ENCODE measurements at regions not wholly inside any gene's neighbourhood (a gene's known extent, or its start where the extent isn't known, plus 50 kb on each side); places are given as distances from the start of the nearest gene placed in this dataset.
"Not testable (repeated sequence)": the region's sequence is repeated elsewhere in the genome, so short reads cannot be mapped to it uniquely, and the experiment has no call there.

DNA sequence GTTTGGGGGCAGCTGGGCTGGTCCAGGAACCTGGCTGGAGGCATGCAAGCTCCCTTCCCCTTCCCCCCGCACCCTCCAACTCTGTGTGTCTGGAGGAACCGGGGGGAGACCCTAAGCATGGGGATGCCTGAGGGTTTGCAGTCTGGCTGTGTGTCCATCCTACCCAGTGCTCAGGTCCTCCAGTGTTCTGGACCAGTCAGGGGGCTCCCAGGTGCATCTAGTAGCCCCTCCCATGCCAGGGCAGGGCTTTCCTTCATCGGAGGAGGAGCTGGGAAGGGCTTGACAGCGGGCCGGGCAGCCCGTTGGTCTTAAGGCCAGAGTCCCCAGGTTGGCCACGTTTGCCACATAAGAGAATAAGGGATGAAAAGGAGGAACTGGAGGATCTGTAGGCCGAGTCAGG is 62.6 kb upstream of the IGFBPL1 start:
- WGBS (ENCODE audit: insufficient coverage): 73% methylated on average over 4 of the region's 8 CpGs
- H3K9me3 Mint-ChIP-seq: peaks cover 0 to 15% (median 3%) of the 10 kb centered on the region in 7 donors
- H3K27ac Mint-ChIP-seq: peak overlapping the region in 1 of 7 donors; percentile 61

GRCh38 chr9:38486056-38486615 is 61.9 kb upstream of the IGFBPL1 start:
- DNase-seq: no peak
- Histone ChIP-seq H3K4me3 (replicated peaks in 1 of 3; ENCODE audit: low read depth in 2 of 3, low read length in 3 of 3) (no peak overlapping the region), H3K4me1 (ENCODE audit: control insufficient read depth in 1 of 2, insufficient read depth in 2 of 2, low read length in 2 of 2) (no peaks in the 10 kb centered on the region), H3K36me3 (replicated peaks in 1 of 2; ENCODE audit: control insufficient read depth in 1 of 2, insufficient read depth in 2 of 2, low read length in 2 of 2) (no peaks in the 10 kb centered on the region), H3K27me3 (ENCODE audit: control insufficient read depth in 2 of 2, insufficient read depth in 2 of 2, low read length in 2 of 2) (peaks cover 0 to 2% of the 10 kb centered on the region in 2 donors), H3K9ac (ENCODE audit: insufficient read depth, low read length, poor library complexity, severe bottlenecking) (no peak overlapping the region), H3K4me2 (replicated peaks; ENCODE audit: extremely low read depth, low read length, poor library complexity, severe bottlenecking) (no peak overlapping the region), H2AFZ (ENCODE audit: insufficient read depth, low read depth, low read length, poor library complexity, severe bottlenecking) (no peak overlapping the region), H4K20me1 (ENCODE audit: insufficient read depth, low read length) (no peaks in the 10 kb centered on the region), H3K79me2 (ENCODE audit: insufficient read depth, low read length) (no peaks in the 10 kb centered on the region), H3K27ac (ENCODE audit: low read depth in 1 of 2, low read length in 2 of 2) (no peak overlapping the region), H3K9me3 (replicated peaks in 1 of 2; ENCODE audit: control insufficient read depth in 1 of 2, insufficient read depth in 1 of 2, low read length in 2 of 2) (peaks cover 0 to 10% of the 10 kb centered on the region in 2 donors)
- intact Hi-C loops (cut with micrococcal nuclease): no loop called here
- no peak overlapping the region for H3K4me3 Mint-ChIP-seq
- H3K36me3 Mint-ChIP-seq: no peaks in the 10 kb centered on the region
- peaks cover 0 to 13% (median 3%) of the 10 kb centered on the region in 7 donors for H3K9me3 Mint-ChIP-seq
- H3K27ac Mint-ChIP-seq: no peak overlapping the region
- 85% methylated on average over 4 of the region's 6 CpGs for WGBS (ENCODE audit: insufficient coverage)
- H3K4me1 Mint-ChIP-seq: no peaks in the 10 kb centered on the region
- peaks cover 13 to 45% (median 15%) of the 10 kb centered on the region in 3 donors for H3K27me3 Mint-ChIP-seq (ENCODE audit: low read depth in 3 of 3)
- TF ChIP-seq CTCF (IDR thresholded peaks at IDR 0.05): no peak

More for the DNA sequence above, 62.6 kb upstream of the IGFBPL1 start:
- TF ChIP-seq CTCF (IDR thresholded peaks at IDR 0.05): no peak
- Histone ChIP-seq H4K20me1 (ENCODE audit: insufficient read depth, low read length) (no peaks in the 10 kb centered on the region), H3K4me2 (replicated peaks; ENCODE audit: extremely low read depth, low read length, poor library complexity, severe bottlenecking) (no peak overlapping the region), H2AFZ (ENCODE audit: insufficient read depth, low read depth, low read length, poor library complexity, severe bottlenecking) (no peak overlapping the region), H3K27ac (ENCODE audit: low read depth in 1 of 2, low read length in 2 of 2) (no peak overlapping the region), H3K9me3 (replicated peaks in 1 of 2; ENCODE audit: control insufficient read depth in 1 of 2, insufficient read depth in 1 of 2, low read length in 2 of 2) (peaks cover 0 to 10% of the 10 kb centered on the region in 2 donors), H3K4me1 (ENCODE audit: control insufficient read depth in 1 of 2, insufficient read depth in 2 of 2, low read length in 2 of 2) (no peaks in the 10 kb centered on the region), H3K79me2 (ENCODE audit: insufficient read depth, low read length) (no peaks in the 10 kb centered on the region), H3K36me3 (replicated peaks in 1 of 2; ENCODE audit: control insufficient read depth in 1 of 2, insufficient read depth in 2 of 2, low read length in 2 of 2) (no peaks in the 10 kb centered on the region), H3K9ac (ENCODE audit: insufficient read depth, low read length, poor library complexity, severe bottlenecking) (no peak overlapping the region), H3K4me3 (replicated peaks in 1 of 3; ENCODE audit: low read depth in 2 of 3, low read length in 3 of 3) (no peak overlapping the region), H3K27me3 (ENCODE audit: control insufficient read depth in 2 of 2, insufficient read depth in 2 of 2, low read length in 2 of 2) (peaks cover 0 to 2% of the 10 kb centered on the region in 2 donors)
- Mint-ChIP-seq H3K4me1 (no peaks in the 10 kb centered on the region), H3K4me3 (no peak overlapping the region), H3K36me3 (no peaks in the 10 kb centered on the region), H3K27me3 (ENCODE audit: low read depth in 3 of 3) (peaks cover 13 to 44% (median 13%) of the 10 kb centered on the region in 3 donors)
- intact Hi-C loops (cut with micrococcal nuclease): no loop called here
- DNase-seq: no peak

DNA sequence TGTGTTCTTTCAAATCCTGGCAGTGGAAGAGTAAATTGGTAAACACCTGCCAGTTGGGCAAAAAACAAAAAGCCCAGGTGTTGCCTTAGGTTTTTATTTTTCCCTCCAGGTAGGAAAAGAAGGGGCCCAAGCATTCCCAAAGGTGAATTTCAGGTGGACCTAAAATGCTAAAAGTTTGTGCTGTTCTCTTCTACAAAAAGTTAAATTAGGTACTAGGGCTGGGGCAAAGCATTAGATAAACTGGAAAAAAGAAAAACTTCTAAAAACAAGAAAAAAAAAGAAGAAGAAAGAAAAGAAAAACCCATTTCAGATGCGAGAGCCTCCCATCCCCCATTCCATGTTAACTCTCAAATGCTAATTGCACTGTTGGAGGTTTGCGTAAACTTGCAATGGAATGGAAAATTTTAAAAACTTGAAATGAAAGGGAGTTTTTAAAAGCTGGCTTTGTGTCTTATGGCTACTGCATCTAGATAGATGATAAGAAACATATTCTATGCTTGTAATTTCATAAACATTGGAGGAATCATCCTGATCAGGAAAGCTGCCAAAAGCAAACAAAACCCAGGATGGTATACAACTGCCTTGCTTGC is 59.9 kb upstream of the IGFBPL1 start:
- H3K27me3 ChIP-seq (ENCODE audit: control insufficient read depth in 2 of 2, insufficient read depth in 2 of 2, low read length in 2 of 2); H3K4me1 ChIP-seq (ENCODE audit: control insufficient read depth in 1 of 2, insufficient read depth in 2 of 2, low read length in 2 of 2); H3K27ac ChIP-seq (ENCODE audit: low read depth in 1 of 2, low read length in 2 of 2); H2AFZ ChIP-seq (ENCODE audit: insufficient read depth, low read depth, low read length, poor library complexity, severe bottlenecking); DNase-seq; H3K9ac ChIP-seq (ENCODE audit: insufficient read depth, low read length, poor library complexity, severe bottlenecking); H3K36me3 ChIP-seq (replicated peaks in 1 of 2; ENCODE audit: control insufficient read depth in 1 of 2, insufficient read depth in 2 of 2, low read length in 2 of 2); H3K36me3 Mint-ChIP-seq; H3K79me2 ChIP-seq (ENCODE audit: insufficient read depth, low read length); H3K4me1 Mint-ChIP-seq; H3K4me2 ChIP-seq (replicated peaks; ENCODE audit: extremely low read depth, low read length, poor library complexity, severe bottlenecking); H4K20me1 ChIP-seq (ENCODE audit: insufficient read depth, low read length); H3K27ac Mint-ChIP-seq; H3K4me3 ChIP-seq (replicated peaks in 1 of 3; ENCODE audit: low read depth in 2 of 3, low read length in 3 of 3); intact Hi-C loops (cut with micrococcal nuclease); H3K4me3 Mint-ChIP-seq: not testable (repeated sequence)
- peaks cover 0 to 10% of the 10 kb centered on the region in 2 donors for H3K9me3 ChIP-seq (replicated peaks in 1 of 2; ENCODE audit: control insufficient read depth in 1 of 2, insufficient read depth in 1 of 2, low read length in 2 of 2)
- peaks cover 0 to 12% (median 2%) of the 10 kb centered on the region in 7 donors for H3K9me3 Mint-ChIP-seq
- H3K27me3 Mint-ChIP-seq (ENCODE audit: low read depth in 3 of 3): peaks cover 13 to 45% (median 15%) of the 10 kb centered on the region in 3 donors
- no CpG with 5 or more reads among the region's 2 CpGs for WGBS (ENCODE audit: insufficient coverage)
